H1 (cell line): ENCODE measurements at regions not wholly inside any gene's neighbourhood (a gene's known extent, or its start where the extent isn't known, plus 50 kb on each side); places are given as distances from the start of the nearest gene placed in this dataset.

ENCODE experiments used
- CTCF ChIA-PET: fragments of 300-600 bp; sonication (Branson Sonifier 250); formaldehyde crosslinking; loops from one replicate; lab custom pipeline; 2021; ENCODE audit not compliant: partially characterized antibody; lab: Charles Lee
- POLR2A ChIA-PET: fragments of 300-600 bp; sonication (Branson Sonifier 250); formaldehyde crosslinking; loops from one replicate; lab custom pipeline; 2021; ENCODE audit warnings: inconsistent platforms; ENCODE audit not compliant: partially characterized antibody; lab: Charles Lee
- DNase-seq, 2 experiments: peaks; one replicate each; pipeline versions ENCODE4 v3.0.0 to v3.0.0-alpha.2; 2010 to 2022; ENCODE audit warnings: low spot score in 2 of 2, low read depth in 1 of 2, mixed read lengths in 1 of 2
- FAIRE-seq: peaks from 2 replicates; lab custom pipeline; 2011; peaks lifted over from hg19 to GRCh38; lab: Jason Lieb, UNC
- H2AFZ ChIP-seq: 2 replicates; pipeline ENCODE4 v1.8.1; 2012; ENCODE audit warnings: low read length, inconsistent platforms
- H2AK5ac ChIP-seq: 2 replicates; pipeline ENCODE4 v1.6.1; 2013; ENCODE audit warnings: low read depth, low read length
- H2BK120ac ChIP-seq: replicated peaks from 2 replicates; pipeline ENCODE3; 2013; ENCODE audit warnings: low read depth, low read length, inconsistent platforms
- H2BK12ac ChIP-seq: 2 replicates; pipeline ENCODE4 v1.6.1; 2013; ENCODE audit warnings: low read depth, low read length
- H2BK15ac ChIP-seq: 2 replicates; pipeline ENCODE4 v1.6.1; 2013; ENCODE audit warnings: low read length
- H2BK20ac ChIP-seq: 2 replicates; pipeline ENCODE4 v1.6.1; 2013; ENCODE audit warnings: low read length
- H2BK5ac ChIP-seq: 2 replicates; pipeline ENCODE4 v1.6.1; 2013; ENCODE audit warnings: low read depth, low read length
- H3K14ac ChIP-seq: 2 replicates; pipeline ENCODE4 v1.6.1; 2013; ENCODE audit warnings: inconsistent platforms; ENCODE audit not compliant: insufficient read length
- H3K18ac ChIP-seq: 2 replicates; pipeline ENCODE4 v1.6.1; 2013; ENCODE audit warnings: low read length; ENCODE audit errors: extremely low read depth
- H3K23ac ChIP-seq: 2 replicates; pipeline ENCODE4 v1.6.1; 2013; ENCODE audit warnings: inconsistent platforms; ENCODE audit not compliant: insufficient read length
- H3K23me2 ChIP-seq: 2 replicates; pipeline ENCODE4 v1.6.1; 2013; ENCODE audit warnings: low read depth, low read length
- H3K27ac ChIP-seq: 2 replicates; pipeline ENCODE4 v1.6.1; 2011; ENCODE audit warnings: low read depth, low read length, inconsistent platforms
- H3K27me3 ChIP-seq, 4 experiments: replicated peaks in 1 of 4; 1 replicate in 1 of 4; 2 replicates in 3 of 4; pipeline versions ENCODE4 v1.6.1 to v1.8.1; 2011 to 2013; ENCODE audit warnings: low read length in 3 of 4, mild to moderate bottlenecking in 3 of 4, inconsistent platforms in 2 of 4, mixed read lengths in 2 of 4, moderate library complexity in 1 of 4; ENCODE audit not compliant: control insufficient read depth in 3 of 4, insufficient read depth in 3 of 4; ENCODE audit errors: extremely low read depth in 1 of 4
- H3K36me3 ChIP-seq, 4 experiments: 2 replicates each; pipeline versions ENCODE4 v1.6.1 to v1.8.1; 2011 to 2013; ENCODE audit warnings: mild to moderate bottlenecking in 4 of 4, low read length in 3 of 4, moderate library complexity in 2 of 4, control low read depth in 1 of 4, inconsistent platforms in 1 of 4; ENCODE audit not compliant: insufficient read depth in 4 of 4, control insufficient read depth in 2 of 4
- H3K4ac ChIP-seq: replicated peaks from 2 replicates; pipeline ENCODE3; 2013; ENCODE audit warnings: low read length, low read depth, mixed read lengths, inconsistent platforms; ENCODE audit not compliant: insufficient read length
- H3K4me1 ChIP-seq, 4 experiments: replicated peaks in 1 of 4; 1 replicate in 1 of 4; 2 replicates in 3 of 4; pipeline versions ENCODE4 v1.6.1 to v1.8.1; 2011 to 2013; ENCODE audit warnings: low read length in 3 of 4, inconsistent platforms in 2 of 4, mixed read lengths in 1 of 4; ENCODE audit not compliant: insufficient read depth in 4 of 4, control insufficient read depth in 3 of 4
- H3K4me2 ChIP-seq, 2 experiments: 2 replicates each; pipeline versions ENCODE4 v1.6.1 to v1.8.1; 2011 to 2013; ENCODE audit warnings: low read depth in 2 of 2, low read length in 2 of 2, control low read depth in 1 of 2, inconsistent platforms in 1 of 2, mild to moderate bottlenecking in 1 of 2; ENCODE audit not compliant: insufficient read depth in 1 of 2
- H3K4me3 ChIP-seq, 4 experiments: fragments of 200-600, 300-600 bp in 1 of 4; sonication (generic), shearing (Covaris generic), sonication (Bioruptor Twin) in 1 of 4; 2 replicates each; pipeline versions ENCODE4 v1.5.1 to v1.8.1; 2011 to 2016; ENCODE audit warnings: low read length in 4 of 4, low read depth in 3 of 4, control low read depth in 2 of 4, inconsistent platforms in 2 of 4, mild to moderate bottlenecking in 2 of 4, mixed read lengths in 1 of 4, moderate library complexity in 1 of 4; ENCODE audit not compliant: insufficient read depth in 2 of 4; ENCODE audit errors: extremely low read depth in 1 of 4
- H3K56ac ChIP-seq: replicated peaks from 2 replicates; pipeline ENCODE3; 2013; ENCODE audit warnings: low read depth, mild to moderate bottlenecking, mixed read lengths, low read length, inconsistent platforms; ENCODE audit not compliant: insufficient read length
- H3K79me1 ChIP-seq: 2 replicates; pipeline ENCODE4 v1.6.1; 2013; ENCODE audit warnings: low read depth, low read length, control low read depth
- H3K79me2 ChIP-seq, 2 experiments: 2 replicates each; pipeline versions ENCODE4 v1.6.1 to v1.8.1; 2012 to 2013; ENCODE audit warnings: low read length in 2 of 2, mild to moderate bottlenecking in 2 of 2, inconsistent platforms in 1 of 2; ENCODE audit not compliant: insufficient read depth in 2 of 2, control insufficient read depth in 1 of 2
- H3K9ac ChIP-seq, 4 experiments: replicated peaks in 1 of 4; 1 replicate in 1 of 4; 2 replicates in 3 of 4; pipeline versions ENCODE4 v1.6.1 to v1.8.1; 2011 to 2013; ENCODE audit warnings: low read depth in 3 of 4, low read length in 3 of 4, control low read depth in 2 of 4, mild to moderate bottlenecking in 2 of 4, moderate library complexity in 2 of 4, inconsistent platforms in 1 of 4; ENCODE audit errors: extremely low read depth in 1 of 4
- H3K9me3 ChIP-seq, 2 experiments: 2 replicates each; pipeline versions ENCODE4 v1.6.1 to v1.8.1; 2012 to 2013; ENCODE audit warnings: mild to moderate bottlenecking in 2 of 2, moderate library complexity in 2 of 2, control low read depth in 1 of 2, inconsistent platforms in 1 of 2, low read depth in 1 of 2, low read length in 1 of 2, mixed read lengths in 1 of 2; ENCODE audit not compliant: insufficient read depth in 2 of 2
- H4K20me1 ChIP-seq, 2 experiments: replicated peaks in 1 of 2; 2 replicates each; pipeline versions ENCODE3 to v1.8.1; 2011 to 2013; ENCODE audit warnings: inconsistent platforms in 2 of 2, low read length in 2 of 2, mild to moderate bottlenecking in 1 of 2; ENCODE audit not compliant: insufficient read depth in 2 of 2, control insufficient read depth in 1 of 2
- H4K5ac ChIP-seq: 2 replicates; pipeline ENCODE4 v1.6.1; 2013; ENCODE audit warnings: low read length, low read depth, mixed read lengths, inconsistent platforms; ENCODE audit not compliant: insufficient read length
- H4K8ac ChIP-seq: 2 replicates; pipeline ENCODE4 v1.8.0; 2013; ENCODE audit warnings: mild to moderate bottlenecking, moderate library complexity, low read length, inconsistent platforms; ENCODE audit not compliant: insufficient read depth; ENCODE audit errors: extremely low read depth
- H4K91ac ChIP-seq: replicated peaks from 2 replicates; pipeline ENCODE3; 2013; ENCODE audit warnings: low read length, mixed read lengths, inconsistent platforms; ENCODE audit not compliant: insufficient read length
- CEBPB ChIP-seq: IDR thresholded peaks from 2 replicates; pipeline ENCODE4 v1.6.1; 2012; ENCODE audit warnings: low read depth, low read length
- CHD1 ChIP-seq: IDR thresholded peaks from 2 replicates; pipeline ENCODE4 v1.6.1; 2012; ENCODE audit warnings: low read depth, low read length, improper control_type of control experiment
- GTF2F1 ChIP-seq: IDR thresholded peaks from 2 replicates; pipeline ENCODE4 v1.6.1; 2012; ENCODE audit warnings: low read depth, low read length, improper control_type of control experiment, borderline replicate concordance
- KDM5A ChIP-seq: fragments of 200-600 bp; IDR thresholded peaks from 2 replicates; pipeline ENCODE4 v1.7.1; 2012; ENCODE audit warnings: mild to moderate bottlenecking, low read length, inconsistent platforms, mixed read lengths
- POLR2AphosphoS5 ChIP-seq: IDR thresholded peaks from 2 replicates; pipeline ENCODE4 v1.6.1; 2011; ENCODE audit warnings: low read depth, low read length
- POU5F1 ChIP-seq: IDR thresholded peaks from 2 replicates; pipeline ENCODE4 v1.6.1; 2011; ENCODE audit warnings: low read depth, mild to moderate bottlenecking, low read length, moderate library complexity
- RFX5 ChIP-seq: IDR thresholded peaks from 2 replicates; pipeline ENCODE4 v1.6.1; 2011; ENCODE audit warnings: low read depth, low read length, improper control_type of control experiment, borderline replicate concordance
- RNF2 ChIP-seq: fragments of 200-900, 300-1000 bp; sonication (generic); IDR thresholded peaks from 2 replicates; pipeline ENCODE4 v1.7.1; 2016; ENCODE audit warnings: borderline replicate concordance, low read depth, mild to moderate bottlenecking, antibody characterized with exemption, low read length; ENCODE audit not compliant: poor library complexity, severe bottlenecking; ENCODE audit errors: missing control alignments
- SAP30 ChIP-seq: fragments of 300-600 bp; sonication (generic); IDR thresholded peaks from 2 replicates; pipeline ENCODE4 v1.7.1; 2012; ENCODE audit warnings: low read length, moderate library complexity, mild to moderate bottlenecking, inconsistent platforms; ENCODE audit not compliant: insufficient read depth, insufficient replicate concordance
- SP1 ChIP-seq: IDR thresholded peaks from 2 replicates; pipeline ENCODE4 v1.6.1; 2011; ENCODE audit warnings: low read depth, low read length
- TAF1 ChIP-seq: IDR thresholded peaks from 2 replicates; pipeline ENCODE4 v1.6.1; 2011; ENCODE audit warnings: mild to moderate bottlenecking, low read depth, low read length
- TBP ChIP-seq: IDR thresholded peaks from 2 replicates; pipeline ENCODE4 v1.6.1; 2011; ENCODE audit warnings: low read depth, low read length, improper control_type of control experiment
- YY1 ChIP-seq: IDR thresholded peaks from 2 replicates; pipeline ENCODE4 v1.6.1; 2011; ENCODE audit warnings: low read depth, mild to moderate bottlenecking, low read length
- WGBS, 2 experiments: shearing (Covaris generic) in 1 of 2; methylation state at CpG; one replicate each; pipeline versions ENCODE4 v1.1.6 to v1.1.7; 2013 to 2015; ENCODE audit warnings: low lambda C conversion rate in 2 of 2, mixed read lengths in 2 of 2, inconsistent platforms in 1 of 2, low coverage in 1 of 2, missing lambda C conversion rate in 1 of 2; ENCODE audit not compliant: insufficient replicate concordance in 2 of 2, insufficient coverage in 1 of 2, insufficient read length in 1 of 2; ENCODE audit errors: extremely low coverage in 1 of 2, missing lambda C conversion rate in 1 of 2; 5-methylcytosine and 5-hydroxymethylcytosine counted together

GRCh38 chr11:37108436-37109285 is 510.6 kb upstream of the RAG2 start:
- H3K79me2 ChIP-seq, result no peaks in the 10 kb centered on the region
- H3K56ac ChIP-seq, result no peak overlapping the region
- H4K20me1 ChIP-seq, result no peaks in the 10 kb centered on the region
- CTCF ChIA-PET, result interaction anchor here (0.6 kb wide), 1 partner anchor 15 kb away, joined by 3 read pairs; no protein-coding TSS in a partner anchor
- no peak overlapping the region for H4K8ac ChIP-seq
- H3K4me3 ChIP-seq, result no peak overlapping the region
- no peak for FAIRE-seq
- H2BK120ac ChIP-seq, result no peak overlapping the region
- no peak overlapping the region for H2AFZ ChIP-seq
- no peak overlapping the region for H2AK5ac ChIP-seq
- no peaks in the 10 kb centered on the region; the same call in 1 of the 2 replicates for H3K23me2 ChIP-seq
- no peaks in the 10 kb centered on the region for H3K27me3 ChIP-seq
- H4K91ac ChIP-seq, result no peak overlapping the region
- no peak overlapping the region for H4K5ac ChIP-seq
- no peak overlapping the region for H3K18ac ChIP-seq
- peak overlapping the region in 1 of 4 experiments; percentile 13; a peak in 1 of 7 replicates for H3K9ac ChIP-seq
- no peak overlapping the region for H3K23ac ChIP-seq
- no peak overlapping the region for H2BK5ac ChIP-seq
- no peak overlapping the region for H3K27ac ChIP-seq
- H3K4ac ChIP-seq, result no peak overlapping the region
- no peak overlapping the region for H3K14ac ChIP-seq
- no peaks in the 10 kb centered on the region for H3K79me1 ChIP-seq
- no peak overlapping the region for H2BK15ac ChIP-seq
- no peak overlapping the region for H2BK12ac ChIP-seq
- no peak for DNase-seq
- no peak overlapping the region for H3K4me2 ChIP-seq
- peaks cover 0 to 4% (median 0%) of the 10 kb centered on the region in 4 experiments; a peak in 1 of 7 replicates for H3K4me1 ChIP-seq
- H2BK20ac ChIP-seq, result no peak overlapping the region
- H3K36me3 ChIP-seq, result no peaks in the 10 kb centered on the region
- POLR2A ChIA-PET, result no interaction called here
- WGBS, 2 experiments, result 100% methylated on average over 6 of the region's 6 CpGs; no CpG with 5 or more reads in 1 of the 2 experiments
- no peaks in the 10 kb centered on the region for H3K9me3 ChIP-seq
- no peak for TF ChIP-seq KDM5A
- no peak for TF ChIP-seq SP1
- TF ChIP-seq CEBPB, result no peak
- TF ChIP-seq TAF1, result no peak
- no peak for TF ChIP-seq CHD1
- no peak for TF ChIP-seq YY1
- TF ChIP-seq POU5F1, result no peak
- TF ChIP-seq RFX5, result no peak
- TF ChIP-seq GTF2F1, result no peak
- TF ChIP-seq TBP, result no peak
- no peak for TF ChIP-seq SAP30
- no peak for TF ChIP-seq RNF2
- no peak for TF ChIP-seq POLR2AphosphoS5
